Body of pancreas (tissue), 4 donors: ENCODE measurements at regions not wholly inside any gene's neighbourhood (a gene's known extent, or its start where the extent isn't known, plus 50 kb on each side); places are given as distances from the start of the nearest gene placed in this dataset.

ENCODE experiments used
- POLR2A ChIP-seq, 3 donors: fragments of 450-650 bp; IDR thresholded peaks; one replicate each; pipeline ENCODE4 v1.6.1; 2016; ENCODE audit warnings: antibody characterized with exemption in 3 of 3, mild to moderate bottlenecking in 2 of 3
- TF ChIP-seq, protein P1 (sequence below), 7 experiments: fragments of 450-650 bp in 4 of 7; fragments of 200-600 bp in 3 of 7; sonication (generic) in 3 of 7; IDR thresholded peaks; one replicate each; pipeline ENCODE4 v1.5.1; 2016 to 2019; ENCODE audit warnings: antibody characterized with exemption in 7 of 7

DNA sequence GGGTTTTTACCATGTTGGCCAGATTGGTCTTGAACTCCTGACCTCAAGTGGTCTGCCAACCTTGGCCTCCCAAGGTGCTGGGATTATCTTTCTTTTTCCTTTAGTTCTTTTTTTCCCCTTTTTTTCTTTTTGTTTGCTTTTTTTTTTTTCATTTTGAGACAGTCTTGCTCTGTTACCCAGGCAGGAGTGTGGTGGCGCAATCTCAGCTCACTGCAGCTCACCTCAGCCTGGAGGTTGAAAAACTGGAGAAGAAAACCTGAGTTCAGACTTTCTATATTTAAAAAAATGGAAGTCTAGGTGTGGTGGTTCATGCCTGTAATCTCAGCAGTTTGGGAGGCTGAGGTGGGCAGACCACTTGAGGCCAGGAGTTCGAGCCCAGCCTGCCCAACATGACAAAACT, 181.1 kb upstream of the HS3ST1 start:
- TF ChIP-seq, protein P1, sequence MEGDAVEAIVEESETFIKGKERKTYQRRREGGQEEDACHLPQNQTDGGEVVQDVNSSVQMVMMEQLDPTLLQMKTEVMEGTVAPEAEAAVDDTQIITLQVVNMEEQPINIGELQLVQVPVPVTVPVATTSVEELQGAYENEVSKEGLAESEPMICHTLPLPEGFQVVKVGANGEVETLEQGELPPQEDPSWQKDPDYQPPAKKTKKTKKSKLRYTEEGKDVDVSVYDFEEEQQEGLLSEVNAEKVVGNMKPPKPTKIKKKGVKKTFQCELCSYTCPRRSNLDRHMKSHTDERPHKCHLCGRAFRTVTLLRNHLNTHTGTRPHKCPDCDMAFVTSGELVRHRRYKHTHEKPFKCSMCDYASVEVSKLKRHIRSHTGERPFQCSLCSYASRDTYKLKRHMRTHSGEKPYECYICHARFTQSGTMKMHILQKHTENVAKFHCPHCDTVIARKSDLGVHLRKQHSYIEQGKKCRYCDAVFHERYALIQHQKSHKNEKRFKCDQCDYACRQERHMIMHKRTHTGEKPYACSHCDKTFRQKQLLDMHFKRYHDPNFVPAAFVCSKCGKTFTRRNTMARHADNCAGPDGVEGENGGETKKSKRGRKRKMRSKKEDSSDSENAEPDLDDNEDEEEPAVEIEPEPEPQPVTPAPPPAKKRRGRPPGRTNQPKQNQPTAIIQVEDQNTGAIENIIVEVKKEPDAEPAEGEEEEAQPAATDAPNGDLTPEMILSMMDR (IDR thresholded peaks at IDR 0.05): no peak
- no peak for TF ChIP-seq POLR2A (IDR thresholded peaks at IDR 0.05)
